OCI-LY3 (cell line): ENCODE measurements at regions not wholly inside any gene's neighbourhood (a gene's known extent, or its start where the extent isn't known, plus 50 kb on each side); places are given as distances from the start of the nearest gene placed in this dataset.

Experiments used
- H2AFZ ChIP-seq: fragments of 200-600, 300-600 bp; shearing (Covaris generic); 2 replicates; pipeline ENCODE4 v1.6.0; 2014; ENCODE audit warnings: antibody characterized with exemption, low read depth, low read length
- H3K27ac ChIP-seq: fragments of 200-600, 300-600 bp; sonication (generic); 2 replicates; pipeline ENCODE4 v1.5.1; 2014; ENCODE audit warnings: mild to moderate bottlenecking, low read length, moderate library complexity, mixed read lengths
- H3K27me3 ChIP-seq: fragments of 200-600, 300-600 bp; sonication (generic); 2 replicates; pipeline ENCODE4 v1.6.1; 2014; ENCODE audit warnings: low read depth, low read length, mixed read lengths
- H3K36me3 ChIP-seq: fragments of 200-600, 300-600 bp; sonication (generic); replicated peaks from 2 replicates; pipeline ENCODE3; 2014; ENCODE audit warnings: low read depth, low read length, mixed read lengths
- H3K4me1 ChIP-seq: fragments of 300-600, 200-600 bp; sonication (generic); 2 replicates; pipeline ENCODE4 v1.6.1; 2014; ENCODE audit warnings: low read length, mixed read lengths
- H3K4me2 ChIP-seq: fragments of 200-600, 300-600 bp; sonication (generic); 2 replicates; pipeline ENCODE4 v1.6.1; 2014; ENCODE audit warnings: low read length, mixed read lengths
- H3K4me3 ChIP-seq: fragments of 300-600, 200-600 bp; sonication (generic); 2 replicates; pipeline ENCODE4 v1.5.1; 2014; ENCODE audit warnings: antibody characterized with exemption, mild to moderate bottlenecking, low read length, moderate library complexity
- H3K79me2 ChIP-seq: fragments of 300-600, 200-600 bp; shearing (Covaris generic); 2 replicates; pipeline ENCODE4 v1.6.1; 2014; ENCODE audit warnings: mild to moderate bottlenecking, low read length, mixed read lengths
- H3K9ac ChIP-seq: fragments of 300-600, 200-600 bp; shearing (Covaris generic); 2 replicates; pipeline ENCODE4 v1.6.0; 2014; ENCODE audit warnings: mild to moderate bottlenecking, low read length, moderate library complexity
- H3K9me3 ChIP-seq: fragments of 200-600, 300-600 bp; shearing (Covaris generic); 2 replicates; pipeline ENCODE4 v1.6.1; 2014; ENCODE audit warnings: low read length, mixed read lengths; ENCODE audit not compliant: insufficient read depth
- H4K20me1 ChIP-seq: fragments of 200-600, 300-600 bp; sonication (generic); 2 replicates; pipeline ENCODE4 v1.6.1; 2016; ENCODE audit warnings: low read length, mixed read lengths; ENCODE audit not compliant: insufficient read depth
- EZH2phosphoT487 ChIP-seq: fragments of 200-600 bp; shearing (Covaris generic); IDR thresholded peaks from 2 replicates; pipeline ENCODE4 v1.6.1; 2018; ENCODE audit warnings: antibody characterized with exemption, mixed run types, low read depth
- TF ChIP-seq, protein P1 (sequence below): fragments of 200-600, 300-600 bp; sonication (generic); IDR thresholded peaks from 2 replicates; pipeline ENCODE4 v1.5.1; 2014; ENCODE audit warnings: antibody characterized with exemption, low read length, low read depth

DNA sequence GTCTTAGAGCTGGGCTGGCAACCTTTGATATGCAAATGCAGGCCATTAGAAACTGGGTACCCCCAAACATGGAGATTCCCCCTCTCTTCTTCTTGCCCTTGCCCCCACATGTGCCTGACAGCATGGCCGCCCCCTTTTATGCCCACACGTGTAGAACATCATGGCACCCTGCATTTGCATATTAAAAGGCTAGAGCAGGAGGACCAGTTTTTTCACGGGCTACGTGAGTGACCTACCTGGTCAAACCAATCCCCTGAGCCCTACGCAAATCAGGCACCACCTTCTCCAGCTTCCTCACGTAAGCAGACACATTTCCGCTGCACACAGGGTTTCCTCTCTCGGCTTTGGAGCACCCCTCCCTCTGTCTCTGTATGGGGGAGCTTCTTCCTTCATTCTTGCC lies 110.9 kb upstream of the COPS8 start:
- H3K4me3 ChIP-seq, result no peak overlapping the region
- no peaks in the 10 kb centered on the region for H4K20me1 ChIP-seq
- H3K79me2 ChIP-seq, result no peaks in the 10 kb centered on the region
- TF ChIP-seq EZH2phosphoT487, result no peak
- TF ChIP-seq, protein P1, sequence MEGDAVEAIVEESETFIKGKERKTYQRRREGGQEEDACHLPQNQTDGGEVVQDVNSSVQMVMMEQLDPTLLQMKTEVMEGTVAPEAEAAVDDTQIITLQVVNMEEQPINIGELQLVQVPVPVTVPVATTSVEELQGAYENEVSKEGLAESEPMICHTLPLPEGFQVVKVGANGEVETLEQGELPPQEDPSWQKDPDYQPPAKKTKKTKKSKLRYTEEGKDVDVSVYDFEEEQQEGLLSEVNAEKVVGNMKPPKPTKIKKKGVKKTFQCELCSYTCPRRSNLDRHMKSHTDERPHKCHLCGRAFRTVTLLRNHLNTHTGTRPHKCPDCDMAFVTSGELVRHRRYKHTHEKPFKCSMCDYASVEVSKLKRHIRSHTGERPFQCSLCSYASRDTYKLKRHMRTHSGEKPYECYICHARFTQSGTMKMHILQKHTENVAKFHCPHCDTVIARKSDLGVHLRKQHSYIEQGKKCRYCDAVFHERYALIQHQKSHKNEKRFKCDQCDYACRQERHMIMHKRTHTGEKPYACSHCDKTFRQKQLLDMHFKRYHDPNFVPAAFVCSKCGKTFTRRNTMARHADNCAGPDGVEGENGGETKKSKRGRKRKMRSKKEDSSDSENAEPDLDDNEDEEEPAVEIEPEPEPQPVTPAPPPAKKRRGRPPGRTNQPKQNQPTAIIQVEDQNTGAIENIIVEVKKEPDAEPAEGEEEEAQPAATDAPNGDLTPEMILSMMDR, result no peak
- no peaks in the 10 kb centered on the region for H3K9me3 ChIP-seq
- no peak overlapping the region for H3K9ac ChIP-seq
- H3K4me1 ChIP-seq, result no peaks in the 10 kb centered on the region
- no peaks in the 10 kb centered on the region for H3K27me3 ChIP-seq
- no peak overlapping the region for H3K4me2 ChIP-seq
- no peak overlapping the region for H3K27ac ChIP-seq
- H2AFZ ChIP-seq, result no peak overlapping the region
- H3K36me3 ChIP-seq, result no peaks in the 10 kb centered on the region

DNA sequence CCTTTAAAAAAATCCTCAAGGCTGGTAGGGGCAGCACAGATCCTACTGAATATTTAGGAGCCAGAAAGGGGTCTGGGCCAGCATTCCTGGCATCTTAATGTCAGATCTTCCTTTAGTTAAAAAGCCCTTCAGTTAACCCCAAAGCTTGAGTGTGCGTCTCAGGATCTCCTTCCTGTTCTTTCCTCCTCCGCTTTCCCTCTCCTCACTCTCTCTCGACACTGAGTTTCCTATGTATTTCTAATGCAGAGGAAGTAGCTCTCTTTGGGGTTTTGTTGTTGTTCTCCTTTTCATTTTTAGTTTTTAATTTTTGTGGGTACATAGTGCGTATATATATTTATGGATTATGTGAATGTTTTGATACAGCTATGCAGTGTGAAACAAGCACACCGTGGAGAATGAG lies 109.9 kb upstream of the COPS8 start:
- Histone ChIP-seq H3K36me3 (no peaks in the 10 kb centered on the region), H4K20me1 (no peaks in the 10 kb centered on the region), H3K9ac (no peak overlapping the region), H2AFZ (no peak overlapping the region), H3K27ac (no peak overlapping the region), H3K27me3 (no peaks in the 10 kb centered on the region), H3K4me3 (no peak overlapping the region), H3K4me2 (no peak overlapping the region), H3K79me2 (no peaks in the 10 kb centered on the region), H3K9me3 (no peaks in the 10 kb centered on the region), H3K4me1 (no peaks in the 10 kb centered on the region)
- TF ChIP-seq EZH2phosphoT487, result no peak
- TF ChIP-seq, protein P1, result no peak

DNA sequence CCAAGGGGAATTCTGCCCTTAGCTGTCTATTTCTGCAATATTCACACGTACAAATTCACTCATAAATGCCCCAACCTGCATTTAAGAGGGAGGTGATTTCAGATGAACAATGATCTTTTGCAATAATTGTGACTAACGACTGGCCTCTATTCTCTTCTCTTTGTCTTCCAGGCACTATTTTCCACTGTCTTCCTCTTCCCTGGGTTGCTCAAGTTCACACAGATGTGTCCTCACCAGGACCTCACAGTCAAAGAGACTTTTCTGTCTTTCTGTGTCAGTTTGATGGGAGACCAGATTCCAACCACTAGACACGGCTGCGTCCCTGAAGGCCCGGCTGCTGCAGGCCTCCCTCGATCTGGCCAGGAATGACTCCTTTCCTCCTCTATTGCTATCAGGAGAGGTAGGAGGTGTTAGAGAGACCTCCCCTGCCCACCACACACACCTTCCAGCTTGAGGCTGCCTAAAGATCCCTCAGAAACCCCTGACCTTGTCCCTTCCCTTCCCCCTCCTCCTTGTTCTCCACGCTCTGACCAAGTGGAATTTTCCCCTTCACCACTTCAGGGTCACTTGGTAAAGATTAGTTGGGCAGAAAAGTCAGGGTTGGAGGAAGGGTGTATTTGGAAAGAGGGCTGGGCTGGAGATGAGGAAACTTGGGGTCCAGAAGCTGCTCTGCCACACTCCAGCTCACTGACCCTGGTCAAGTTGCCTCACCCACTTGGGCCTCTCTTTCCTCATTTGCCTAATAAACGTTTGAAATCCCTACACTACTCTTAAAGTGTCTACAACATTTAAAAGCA lies 109.2 kb upstream of the COPS8 start:
- Histone ChIP-seq H3K9ac (no peak overlapping the region), H3K4me1 (no peaks in the 10 kb centered on the region), H4K20me1 (no peaks in the 10 kb centered on the region), H3K9me3 (no peaks in the 10 kb centered on the region), H3K27ac (no peak overlapping the region), H3K4me2 (no peak overlapping the region), H2AFZ (no peak overlapping the region), H3K4me3 (no peak overlapping the region), H3K27me3 (no peaks in the 10 kb centered on the region), H3K79me2 (no peaks in the 10 kb centered on the region), H3K36me3 (no peaks in the 10 kb centered on the region)
- TF ChIP-seq, protein P1, result no peak
- TF ChIP-seq EZH2phosphoT487, result no peak

DNA sequence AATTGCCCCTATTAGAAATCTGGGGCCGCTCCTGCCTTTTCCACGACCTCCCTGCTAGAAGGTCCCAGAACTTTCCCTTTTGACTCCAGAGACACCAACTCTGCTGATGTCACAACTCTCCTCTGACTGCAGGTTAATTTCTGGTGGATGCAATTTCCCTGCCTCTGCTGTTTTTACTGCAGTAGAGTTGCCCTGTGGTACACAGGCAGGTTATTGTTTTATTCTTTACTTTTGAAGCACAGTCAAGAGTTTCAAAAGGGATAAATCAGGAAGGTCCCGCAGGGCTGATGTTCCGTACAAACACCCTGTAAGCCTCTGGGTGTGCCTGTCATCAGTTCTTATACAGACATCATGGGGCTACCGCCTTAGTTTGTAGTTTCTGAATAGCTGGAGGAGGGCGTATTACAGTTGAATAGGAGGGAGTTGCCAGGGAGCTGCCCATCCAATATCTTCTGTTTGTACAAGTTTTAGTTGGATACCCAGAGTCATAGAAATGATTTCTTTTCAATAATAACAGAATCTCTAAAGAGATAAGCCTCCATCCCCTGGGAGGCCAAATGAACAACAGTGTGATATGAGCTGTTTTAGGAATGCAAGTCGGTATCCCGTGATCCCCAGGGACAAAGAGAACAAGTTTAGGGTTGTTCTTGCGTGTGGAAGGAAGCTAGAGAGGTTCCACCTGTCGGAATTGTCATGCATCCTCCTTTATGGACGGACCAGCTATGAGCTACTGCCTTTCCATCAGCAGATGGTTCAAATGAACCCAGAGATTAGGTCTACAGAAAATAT lies 108.4 kb upstream of the COPS8 start:
- no peak for TF ChIP-seq EZH2phosphoT487
- TF ChIP-seq, protein P1, result no peak
- H3K79me2 ChIP-seq, result no peaks in the 10 kb centered on the region
- H3K27me3 ChIP-seq, result no peaks in the 10 kb centered on the region
- no peak overlapping the region for H3K27ac ChIP-seq
- no peak overlapping the region for H3K4me2 ChIP-seq
- H3K9me3 ChIP-seq, result no peaks in the 10 kb centered on the region
- no peaks in the 10 kb centered on the region for H4K20me1 ChIP-seq
- no peak overlapping the region for H3K9ac ChIP-seq
- no peaks in the 10 kb centered on the region for H3K4me1 ChIP-seq
- H2AFZ ChIP-seq, result no peak overlapping the region
- no peaks in the 10 kb centered on the region for H3K36me3 ChIP-seq
- no peak overlapping the region for H3K4me3 ChIP-seq
